ENCODE measurements at regions not wholly inside any gene's neighbourhood (a gene's known extent, or its start where the extent isn't known, plus 50 kb on each side); places are given as distances from the start of the nearest gene placed in this dataset.

- Histone ChIP-seq H3K36me3 (replicated peaks; ENCODE audit: insufficient read depth, low read length) (no peaks in the 10 kb centered on the region), H2AFZ (ENCODE audit: low read length) (no peak overlapping the region), H3K9me3 (replicated peaks; ENCODE audit: insufficient read depth, low read length) (no peaks in the 10 kb centered on the region), H3K9me2 (replicated peaks; ENCODE audit: insufficient read depth, low read length) (no peaks in the 10 kb centered on the region), H3K4me1 (ENCODE audit: low read length) (no peaks in the 10 kb centered on the region), H3K4me3 (ENCODE audit: low read length) (no peak overlapping the region), H4K20me1 (ENCODE audit: insufficient read depth, low read length) (no peaks in the 10 kb centered on the region), H3K27ac (ENCODE audit: low read length) (no peak overlapping the region), H3K9ac (ENCODE audit: low read length) (no peak overlapping the region), H3F3A (ENCODE audit: insufficient read depth, low read length) (no peaks in the 10 kb centered on the region), H3K79me2 (ENCODE audit: low read length) (peaks cover 9% of the 10 kb centered on the region), H3K4me2 (ENCODE audit: low read depth, low read length) (no peak overlapping the region), H3K27me3 (replicated peaks; ENCODE audit: insufficient read depth, low read length) (no peaks in the 10 kb centered on the region)
- no peak for DNase-seq
- TF ChIP-seq, protein P1, sequence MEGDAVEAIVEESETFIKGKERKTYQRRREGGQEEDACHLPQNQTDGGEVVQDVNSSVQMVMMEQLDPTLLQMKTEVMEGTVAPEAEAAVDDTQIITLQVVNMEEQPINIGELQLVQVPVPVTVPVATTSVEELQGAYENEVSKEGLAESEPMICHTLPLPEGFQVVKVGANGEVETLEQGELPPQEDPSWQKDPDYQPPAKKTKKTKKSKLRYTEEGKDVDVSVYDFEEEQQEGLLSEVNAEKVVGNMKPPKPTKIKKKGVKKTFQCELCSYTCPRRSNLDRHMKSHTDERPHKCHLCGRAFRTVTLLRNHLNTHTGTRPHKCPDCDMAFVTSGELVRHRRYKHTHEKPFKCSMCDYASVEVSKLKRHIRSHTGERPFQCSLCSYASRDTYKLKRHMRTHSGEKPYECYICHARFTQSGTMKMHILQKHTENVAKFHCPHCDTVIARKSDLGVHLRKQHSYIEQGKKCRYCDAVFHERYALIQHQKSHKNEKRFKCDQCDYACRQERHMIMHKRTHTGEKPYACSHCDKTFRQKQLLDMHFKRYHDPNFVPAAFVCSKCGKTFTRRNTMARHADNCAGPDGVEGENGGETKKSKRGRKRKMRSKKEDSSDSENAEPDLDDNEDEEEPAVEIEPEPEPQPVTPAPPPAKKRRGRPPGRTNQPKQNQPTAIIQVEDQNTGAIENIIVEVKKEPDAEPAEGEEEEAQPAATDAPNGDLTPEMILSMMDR (IDR thresholded peaks at IDR 0.05; ENCODE audit: low read length), result no peak
- TF ChIP-seq EZH2phosphoT487 (IDR thresholded peaks at IDR 0.05; ENCODE audit: low read length) (no peak), EZH2 (optimal IDR thresholded peaks at IDR 0.05; ENCODE audit: low read depth, low read length) (no peak)
Observed at GRCh38 chr12:94798113-94798512, 147.8 kb upstream of the TMCC3 start.

- Histone ChIP-seq H3F3A (ENCODE audit: insufficient read depth, low read length) (no peaks in the 10 kb centered on the region), H3K27ac (ENCODE audit: low read length) (no peak overlapping the region), H4K20me1 (ENCODE audit: insufficient read depth, low read length) (no peaks in the 10 kb centered on the region), H2AFZ (ENCODE audit: low read length) (no peak overlapping the region), H3K4me2 (ENCODE audit: low read depth, low read length) (no peak overlapping the region), H3K4me3 (ENCODE audit: low read length) (no peak overlapping the region), H3K4me1 (ENCODE audit: low read length) (no peaks in the 10 kb centered on the region), H3K9me2 (replicated peaks; ENCODE audit: insufficient read depth, low read length) (no peaks in the 10 kb centered on the region), H3K36me3 (replicated peaks; ENCODE audit: insufficient read depth, low read length) (no peaks in the 10 kb centered on the region), H3K27me3 (replicated peaks; ENCODE audit: insufficient read depth, low read length) (no peaks in the 10 kb centered on the region), H3K9ac (ENCODE audit: low read length) (no peak overlapping the region), H3K9me3 (replicated peaks; ENCODE audit: insufficient read depth, low read length) (no peaks in the 10 kb centered on the region), H3K79me2 (ENCODE audit: low read length) (peaks cover 4% of the 10 kb centered on the region)
- DNase-seq, result no peak
- no peak for TF ChIP-seq EZH2 (optimal IDR thresholded peaks at IDR 0.05; ENCODE audit: low read depth, low read length)
- TF ChIP-seq, protein P1 (IDR thresholded peaks at IDR 0.05; ENCODE audit: low read length), result no peak
- no peak for TF ChIP-seq EZH2phosphoT487 (IDR thresholded peaks at IDR 0.05; ENCODE audit: low read length)
Observed at GRCh38 chr12:94795520-94795919, 145.2 kb upstream of the TMCC3 start.

DNA sequence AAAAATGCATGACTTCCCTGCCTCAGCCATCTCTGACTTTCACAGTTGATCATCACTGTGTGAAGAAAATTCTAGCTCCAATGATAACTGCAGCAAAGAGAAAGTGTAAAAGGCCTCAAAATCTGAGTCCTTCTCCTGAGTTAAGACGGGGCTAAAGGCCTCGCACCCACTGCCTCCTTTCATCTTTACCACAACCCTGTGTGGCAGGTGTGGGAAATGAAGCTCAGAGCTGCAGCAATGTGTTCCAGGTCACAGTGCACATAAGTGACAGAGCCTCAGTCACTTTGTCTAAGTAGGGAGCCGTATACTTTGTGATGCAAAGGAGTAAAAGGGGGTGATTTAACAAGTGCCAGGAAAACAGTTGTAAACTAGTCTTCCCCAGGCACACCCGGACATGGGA, 144.7 kb upstream of the TMCC3 start:
- H3K79me2 ChIP-seq (ENCODE audit: low read length), result peaks cover 4% of the 10 kb centered on the region
- TF ChIP-seq EZH2 (optimal IDR thresholded peaks at IDR 0.05; ENCODE audit: low read depth, low read length), result no peak
- TF ChIP-seq, protein P1 (IDR thresholded peaks at IDR 0.05; ENCODE audit: low read length), result no peak
- no peak for TF ChIP-seq EZH2phosphoT487 (IDR thresholded peaks at IDR 0.05; ENCODE audit: low read length)

More for the DNA sequence above, 144.7 kb upstream of the TMCC3 start:
- no peaks in the 10 kb centered on the region for H3K9me2 ChIP-seq (replicated peaks; ENCODE audit: insufficient read depth, low read length)
- no peak overlapping the region for H3K27ac ChIP-seq (ENCODE audit: low read length)
- H3K9ac ChIP-seq (ENCODE audit: low read length), result no peak overlapping the region
- H3K4me1 ChIP-seq (ENCODE audit: low read length), result no peaks in the 10 kb centered on the region
- no peak overlapping the region for H3K4me2 ChIP-seq (ENCODE audit: low read depth, low read length)
- H3K27me3 ChIP-seq (replicated peaks; ENCODE audit: insufficient read depth, low read length), result no peaks in the 10 kb centered on the region
- no peaks in the 10 kb centered on the region for H3K36me3 ChIP-seq (replicated peaks; ENCODE audit: insufficient read depth, low read length)
- no peaks in the 10 kb centered on the region for H3F3A ChIP-seq (ENCODE audit: insufficient read depth, low read length)
- H3K4me3 ChIP-seq (ENCODE audit: low read length), result no peak overlapping the region
- DNase-seq, result no peak
- no peaks in the 10 kb centered on the region for H3K9me3 ChIP-seq (replicated peaks; ENCODE audit: insufficient read depth, low read length)
- H4K20me1 ChIP-seq (ENCODE audit: insufficient read depth, low read length), result no peaks in the 10 kb centered on the region
- H2AFZ ChIP-seq (ENCODE audit: low read length), result no peak overlapping the region
